ENCODE measurements at regions not wholly inside any gene's neighbourhood (a gene's known extent, or its start where the extent isn't known, plus 50 kb on each side); places are given as distances from the start of the nearest gene placed in this dataset.

DNA sequence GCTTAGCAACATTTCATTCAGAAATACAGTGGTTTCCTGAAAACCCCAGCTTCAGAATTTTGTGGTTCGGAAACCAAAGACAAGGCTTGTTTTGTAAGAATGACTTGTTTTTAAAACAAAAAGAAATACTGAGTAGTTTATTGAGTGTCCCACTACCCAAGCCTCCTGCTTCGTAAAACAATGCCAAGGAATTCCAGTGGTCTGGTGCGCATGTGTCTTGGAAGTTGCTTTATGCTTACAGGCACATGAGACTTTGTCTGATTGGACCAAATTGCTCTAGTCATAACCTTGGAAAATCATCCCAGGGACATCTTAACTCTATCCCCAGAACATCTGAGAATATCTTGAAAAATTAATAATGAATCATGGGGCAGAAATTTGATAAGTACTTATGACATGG lies 77.1 kb upstream of the FST start:
- ChIA-PET CTCF (no interaction called here), POLR2A (no interaction called here)
- intact Hi-C loops (cut with micrococcal nuclease) = no loop called here
- no peaks in the 10 kb centered on the region for H3K4me1 Mint-ChIP-seq (ENCODE audit: low read depth)
- no peaks in the 10 kb centered on the region for H3K36me3 Mint-ChIP-seq (ENCODE audit: low read depth)
- no peaks in the 10 kb centered on the region for H3K9me3 Mint-ChIP-seq
- H3K4me3 Mint-ChIP-seq = no peak overlapping the region
- DNase-seq (no peak), ATAC-seq (no peak)
- peaks cover 8% of the 10 kb centered on the region for H3K27me3 Mint-ChIP-seq
- TF ChIP-seq, protein P1, sequence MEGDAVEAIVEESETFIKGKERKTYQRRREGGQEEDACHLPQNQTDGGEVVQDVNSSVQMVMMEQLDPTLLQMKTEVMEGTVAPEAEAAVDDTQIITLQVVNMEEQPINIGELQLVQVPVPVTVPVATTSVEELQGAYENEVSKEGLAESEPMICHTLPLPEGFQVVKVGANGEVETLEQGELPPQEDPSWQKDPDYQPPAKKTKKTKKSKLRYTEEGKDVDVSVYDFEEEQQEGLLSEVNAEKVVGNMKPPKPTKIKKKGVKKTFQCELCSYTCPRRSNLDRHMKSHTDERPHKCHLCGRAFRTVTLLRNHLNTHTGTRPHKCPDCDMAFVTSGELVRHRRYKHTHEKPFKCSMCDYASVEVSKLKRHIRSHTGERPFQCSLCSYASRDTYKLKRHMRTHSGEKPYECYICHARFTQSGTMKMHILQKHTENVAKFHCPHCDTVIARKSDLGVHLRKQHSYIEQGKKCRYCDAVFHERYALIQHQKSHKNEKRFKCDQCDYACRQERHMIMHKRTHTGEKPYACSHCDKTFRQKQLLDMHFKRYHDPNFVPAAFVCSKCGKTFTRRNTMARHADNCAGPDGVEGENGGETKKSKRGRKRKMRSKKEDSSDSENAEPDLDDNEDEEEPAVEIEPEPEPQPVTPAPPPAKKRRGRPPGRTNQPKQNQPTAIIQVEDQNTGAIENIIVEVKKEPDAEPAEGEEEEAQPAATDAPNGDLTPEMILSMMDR (IDR thresholded peaks at IDR 0.05) = no peak
- no peak overlapping the region for H3K27ac Mint-ChIP-seq

DNA sequence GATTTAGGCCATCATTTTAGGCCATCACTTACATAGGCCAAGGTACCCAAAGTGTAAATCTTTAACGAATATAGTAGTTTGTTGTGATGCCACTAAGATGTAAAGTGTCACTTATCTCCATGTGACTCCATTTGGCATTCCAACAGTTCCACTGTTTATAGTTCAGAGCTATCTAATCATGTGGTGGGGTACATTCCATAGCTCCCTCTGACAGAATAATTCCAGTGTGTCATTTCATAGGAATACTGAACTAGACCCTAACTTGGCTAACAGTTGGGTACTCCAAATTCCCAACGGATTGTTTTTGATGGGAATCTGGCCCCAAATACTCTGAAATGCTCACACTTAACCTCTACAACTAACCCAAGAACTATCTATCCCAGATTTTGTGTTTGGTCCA lies 76.7 kb upstream of the FST start:
- intact Hi-C loops (cut with micrococcal nuclease) = no loop called here
- H3K36me3 Mint-ChIP-seq (ENCODE audit: low read depth) = no peaks in the 10 kb centered on the region

GRCh38 chr5:53405396-53405795 lies 75.0 kb upstream of the FST start:
- peaks cover 2% of the 10 kb centered on the region for H3K27me3 Mint-ChIP-seq
- no peaks in the 10 kb centered on the region for H3K4me1 Mint-ChIP-seq (ENCODE audit: low read depth)
- CTCF ChIA-PET = no interaction called here
- POLR2A ChIA-PET = no interaction called here
- H3K36me3 Mint-ChIP-seq (ENCODE audit: low read depth) = no peaks in the 10 kb centered on the region
- TF ChIP-seq, protein P1 (IDR thresholded peaks at IDR 0.05) = no peak
- H3K27ac Mint-ChIP-seq = no peak overlapping the region
- no peaks in the 10 kb centered on the region for H3K9me3 Mint-ChIP-seq
- DNase-seq = no peak
- H3K4me3 Mint-ChIP-seq = no peak overlapping the region
- intact Hi-C loops (cut with micrococcal nuclease) = no loop called here
- no peak for ATAC-seq

More for the DNA sequence above, 76.7 kb upstream of the FST start:
- no peak for DNase-seq
- ChIA-PET CTCF (no interaction called here), POLR2A (no interaction called here)
- H3K27ac Mint-ChIP-seq = no peak overlapping the region
- H3K4me1 Mint-ChIP-seq (ENCODE audit: low read depth) = no peaks in the 10 kb centered on the region
- H3K9me3 Mint-ChIP-seq = no peaks in the 10 kb centered on the region
- H3K27me3 Mint-ChIP-seq = peaks cover 5% of the 10 kb centered on the region
- no peak for ATAC-seq
- TF ChIP-seq, protein P1 (IDR thresholded peaks at IDR 0.05) = no peak
- no peak overlapping the region for H3K4me3 Mint-ChIP-seq

DNA sequence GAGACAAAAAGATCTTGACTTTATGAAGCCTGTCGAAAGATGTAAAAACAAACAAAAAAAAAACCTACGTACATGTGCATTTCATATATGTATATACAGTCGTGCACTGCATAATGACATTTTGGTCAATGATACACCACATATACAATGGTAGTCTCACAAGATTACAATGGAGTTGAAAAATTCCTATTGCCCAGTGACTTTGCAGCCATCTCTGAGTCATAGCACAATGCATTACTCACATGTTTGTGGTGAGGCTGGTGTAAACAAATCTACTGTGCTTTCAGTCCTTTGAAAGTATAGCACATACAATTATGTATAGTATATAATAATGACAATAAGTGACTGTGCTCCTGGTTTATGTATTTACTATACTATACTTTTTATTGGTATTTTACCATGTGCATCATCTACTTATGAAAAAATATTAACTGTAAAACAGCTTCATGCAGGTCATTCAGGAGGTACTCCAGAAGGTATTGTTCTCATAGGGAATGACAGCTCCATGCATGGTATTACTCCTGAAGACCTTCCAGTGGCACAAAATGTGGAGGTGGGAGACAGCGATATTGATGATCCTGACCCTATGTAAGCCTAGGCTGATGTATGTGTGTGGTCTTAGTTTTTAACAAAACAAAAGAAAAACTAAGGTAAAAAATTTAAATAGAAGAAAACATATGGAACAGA lies 73.7 kb upstream of the FST start:
- intact Hi-C loops (cut with micrococcal nuclease) = no loop called here
- Mint-ChIP-seq H3K9me3 (peaks cover 3% of the 10 kb centered on the region), H3K36me3 (ENCODE audit: low read depth) (no peaks in the 10 kb centered on the region), H3K27me3 (peaks cover 2% of the 10 kb centered on the region), H3K4me1 (ENCODE audit: low read depth) (peaks cover 7% of the 10 kb centered on the region), H3K27ac (no peak overlapping the region), H3K4me3 (no peak overlapping the region)
- DNase-seq (no peak), ATAC-seq (no peak)
- TF ChIP-seq, protein P1 (IDR thresholded peaks at IDR 0.05) = no peak
- ChIA-PET POLR2A (no interaction called here), CTCF (no interaction called here)

GRCh38 chr5:53407373-53407772 lies 73.1 kb upstream of the FST start:
- TF ChIP-seq, protein P1 (IDR thresholded peaks at IDR 0.05) = no peak
- H3K27me3 Mint-ChIP-seq = no peaks in the 10 kb centered on the region
- H3K4me3 Mint-ChIP-seq = no peak overlapping the region
- no peak overlapping the region for H3K27ac Mint-ChIP-seq
- peaks cover 7% of the 10 kb centered on the region for H3K4me1 Mint-ChIP-seq (ENCODE audit: low read depth)
- CTCF ChIA-PET = no interaction called here
- ATAC-seq (no peak), DNase-seq (no peak)
- POLR2A ChIA-PET = no interaction called here
- intact Hi-C loops (cut with micrococcal nuclease) = no loop called here
- peaks cover 3% of the 10 kb centered on the region for H3K9me3 Mint-ChIP-seq
- H3K36me3 Mint-ChIP-seq (ENCODE audit: low read depth) = no peaks in the 10 kb centered on the region

Measured in activated CD8-positive, alpha-beta T cell treated with anti-CD3 and anti-CD28 coated beads for 36 hours (primary cell).